ENCODE measurements at regions not wholly inside any gene's neighbourhood (a gene's known extent, or its start where the extent isn't known, plus 50 kb on each side); places are given as distances from the start of the nearest gene placed in this dataset.

DNA sequence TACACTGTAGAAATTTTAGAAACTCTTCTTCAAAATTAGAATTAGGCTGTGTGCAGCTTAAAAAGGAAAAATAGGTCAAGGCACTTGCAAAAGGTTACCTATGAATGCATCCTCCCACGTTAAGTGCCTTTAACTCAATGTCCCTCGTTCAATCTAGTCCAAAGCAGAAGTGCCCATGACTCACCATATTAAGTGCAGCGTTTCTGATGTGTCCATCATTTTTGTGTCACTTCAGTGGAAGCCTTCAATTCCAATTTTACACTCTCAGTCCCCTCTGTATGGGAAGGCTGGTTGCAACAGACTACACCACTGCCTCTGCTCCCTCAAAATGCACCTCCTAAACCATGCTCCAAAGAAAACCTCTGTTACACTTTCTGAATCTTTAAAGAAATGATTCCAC is 53.4 kb downstream of the FOXB1 start:
- no peak for FAIRE-seq

DNA sequence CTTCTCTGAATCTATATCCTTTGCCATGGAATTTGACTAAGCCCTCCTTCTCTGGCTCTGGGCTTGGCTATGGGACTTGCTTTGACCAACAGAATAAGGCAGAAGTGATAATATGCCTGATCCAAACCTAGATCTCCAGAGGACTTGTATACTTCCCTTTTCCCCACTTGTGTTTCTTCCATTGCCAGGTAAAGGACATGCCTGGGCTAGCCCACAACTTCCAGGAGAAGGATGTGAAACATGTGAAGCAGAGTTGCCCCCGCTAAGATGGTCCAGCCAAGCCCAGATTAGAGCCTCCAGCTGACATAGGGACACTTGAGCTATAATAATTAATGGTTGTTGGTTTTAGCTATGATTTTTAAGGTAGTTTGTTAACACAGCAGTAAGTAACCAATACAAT is 55.1 kb downstream of the FOXB1 start:
- DNase-seq (ENCODE audit: low spot score in 2 of 2) = no peak
- FAIRE-seq = no peak

More for the DNA sequence above, 53.4 kb downstream of the FOXB1 start:
- DNase-seq (ENCODE audit: low spot score in 2 of 2) = no peak

DNA sequence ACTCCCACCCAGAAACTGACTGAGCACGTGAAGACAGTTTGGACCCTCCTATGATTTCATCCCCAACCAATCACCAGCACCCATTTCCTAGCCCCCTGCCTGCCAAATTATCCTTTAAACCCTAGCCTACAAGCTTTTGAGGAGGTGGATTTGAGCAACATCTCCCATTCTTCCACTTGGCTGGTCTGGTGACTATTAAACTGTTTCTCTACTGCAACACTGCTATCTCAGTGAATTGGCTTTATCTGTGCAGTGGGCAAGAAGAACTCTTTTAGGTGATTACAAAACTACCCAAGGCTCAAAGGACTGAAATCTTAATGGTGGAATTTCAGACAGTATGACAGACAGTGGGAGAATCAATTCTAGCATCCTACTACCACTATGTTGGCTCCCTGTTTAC is 57.6 kb downstream of the FOXB1 start:
- no peak for DNase-seq (ENCODE audit: low spot score in 2 of 2)
- no peak for FAIRE-seq

DNA sequence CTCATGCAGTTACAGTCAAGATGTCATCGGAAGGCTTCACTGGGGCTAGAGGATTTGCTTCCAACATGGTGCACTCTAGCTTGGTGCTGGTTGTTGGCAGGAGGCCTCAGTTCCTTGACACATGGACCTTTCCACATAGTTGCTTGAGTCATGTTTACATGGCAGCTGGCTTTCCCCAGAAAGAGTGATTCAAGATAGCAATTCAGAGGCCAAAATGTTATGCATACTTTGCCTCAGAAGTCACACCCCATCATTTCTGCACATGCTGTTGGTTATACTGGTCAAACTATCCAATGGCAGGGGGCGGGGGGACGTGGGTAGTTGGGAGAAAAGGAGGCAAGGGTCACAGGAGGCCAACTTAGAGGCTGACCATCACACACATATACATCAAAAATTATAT is 58.7 kb downstream of the FOXB1 start:
- FAIRE-seq (no peak), DNase-seq (ENCODE audit: low spot score in 2 of 2) (no peak)

DNA sequence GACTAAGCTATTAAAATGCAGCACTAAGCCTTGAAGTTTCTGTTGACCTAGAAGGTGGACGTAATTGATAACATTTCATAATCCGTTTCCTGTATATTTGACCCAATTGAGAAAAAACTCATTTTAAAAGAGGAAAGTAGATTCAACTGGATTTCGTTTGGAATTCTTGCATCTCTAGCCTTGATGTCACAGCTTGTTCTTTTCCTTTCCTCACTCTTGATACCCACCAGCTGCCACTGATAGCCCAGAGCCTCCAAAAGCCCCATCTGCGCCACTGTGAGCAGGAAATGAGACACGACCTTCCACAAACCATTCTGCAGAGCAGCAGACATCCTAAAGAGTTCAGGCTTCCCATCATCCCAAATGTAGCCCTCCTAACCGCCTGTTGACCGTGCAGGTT is 61.8 kb downstream of the FOXB1 start:
- DNase-seq (ENCODE audit: low spot score in 2 of 2) = no peak

DNA sequence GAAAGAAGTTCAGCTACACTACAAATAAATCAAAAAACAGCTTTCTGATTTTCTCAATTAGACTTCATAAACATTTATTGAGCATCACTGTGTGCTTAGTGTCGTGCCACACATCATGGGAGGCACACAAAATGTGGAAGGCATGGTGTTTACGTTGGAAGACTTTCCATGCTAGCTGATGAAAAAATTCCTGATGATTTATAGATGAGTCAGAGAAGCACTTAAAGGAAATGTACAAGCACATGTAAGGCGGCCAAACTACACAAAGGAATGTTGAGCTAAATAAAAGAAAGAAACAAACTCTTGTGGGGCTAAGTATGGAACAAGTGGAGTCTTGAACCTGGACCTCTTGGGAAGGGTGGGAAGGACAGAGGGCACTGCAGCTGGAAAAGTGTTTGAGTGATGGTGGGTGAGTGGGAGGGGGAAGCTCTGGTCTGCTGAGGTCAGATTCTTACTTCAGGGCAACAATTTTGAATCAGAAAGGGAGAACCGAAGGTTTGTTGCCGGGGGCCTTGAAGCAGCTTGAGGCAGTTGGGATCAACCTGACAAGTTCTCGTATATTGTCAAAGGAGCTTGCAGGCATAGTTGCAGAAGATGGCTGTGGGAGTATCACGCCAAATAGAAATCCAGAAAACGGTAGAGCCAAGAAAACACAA is 66.9 kb downstream of the FOXB1 start:
- FAIRE-seq (no peak), DNase-seq (ENCODE audit: low spot score in 2 of 2) (no peak)

More for the DNA sequence above, 61.8 kb downstream of the FOXB1 start:
- no peak for FAIRE-seq

DNA sequence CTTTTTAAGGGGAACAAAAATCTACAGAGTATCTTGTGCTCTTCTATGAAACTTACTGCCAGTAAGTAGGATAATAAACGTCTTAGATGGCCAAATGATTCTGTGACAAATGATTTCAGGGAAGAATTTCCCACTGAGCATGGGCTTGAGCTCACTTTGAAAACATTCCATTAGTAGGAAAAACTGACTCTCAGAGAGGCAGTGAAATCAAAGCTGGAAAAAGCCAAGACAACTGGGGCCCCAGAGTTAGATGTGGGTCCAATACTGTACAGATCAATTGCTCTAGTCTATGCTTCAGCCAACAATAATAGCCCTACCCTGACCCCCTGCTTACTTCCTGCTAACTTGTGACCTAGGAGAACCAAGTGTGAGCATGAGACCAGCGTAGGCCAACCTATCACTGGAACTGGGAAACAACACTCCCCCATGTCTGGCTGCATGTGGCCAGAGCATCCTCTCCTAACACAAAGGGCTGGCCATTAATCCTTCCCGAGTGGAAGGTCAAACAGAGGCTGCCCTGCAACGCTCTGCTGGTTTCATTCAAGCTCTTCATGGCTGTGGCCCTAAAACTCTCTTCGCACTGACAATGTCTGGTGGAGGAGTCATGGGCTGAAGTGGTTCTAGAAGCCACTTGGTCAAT is 68.8 kb downstream of the FOXB1 start:
- no peak for DNase-seq (ENCODE audit: low spot score in 2 of 2)

DNA sequence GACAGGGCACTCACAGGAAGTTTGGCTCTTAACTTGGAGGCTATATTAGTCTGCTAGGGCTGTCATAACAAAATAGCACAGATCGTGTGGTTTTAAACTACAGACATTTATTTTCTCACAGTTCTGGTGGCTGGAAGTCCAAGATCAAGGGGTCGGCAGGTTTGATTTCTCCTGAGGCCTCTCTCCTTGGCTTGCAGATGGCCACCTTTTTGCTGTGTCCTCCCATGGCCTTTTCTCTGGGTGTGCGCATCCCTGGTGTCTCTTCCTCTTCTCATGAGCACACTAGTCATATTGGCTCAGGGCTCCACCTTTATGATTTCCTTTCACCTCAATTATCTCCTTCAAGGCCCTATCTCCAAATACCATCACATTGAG is 69.3 kb downstream of the FOXB1 start:
- no peak for DNase-seq (ENCODE audit: low spot score in 2 of 2)
- no peak for FAIRE-seq

More for the DNA sequence above, 68.8 kb downstream of the FOXB1 start:
- no peak for FAIRE-seq

DNA sequence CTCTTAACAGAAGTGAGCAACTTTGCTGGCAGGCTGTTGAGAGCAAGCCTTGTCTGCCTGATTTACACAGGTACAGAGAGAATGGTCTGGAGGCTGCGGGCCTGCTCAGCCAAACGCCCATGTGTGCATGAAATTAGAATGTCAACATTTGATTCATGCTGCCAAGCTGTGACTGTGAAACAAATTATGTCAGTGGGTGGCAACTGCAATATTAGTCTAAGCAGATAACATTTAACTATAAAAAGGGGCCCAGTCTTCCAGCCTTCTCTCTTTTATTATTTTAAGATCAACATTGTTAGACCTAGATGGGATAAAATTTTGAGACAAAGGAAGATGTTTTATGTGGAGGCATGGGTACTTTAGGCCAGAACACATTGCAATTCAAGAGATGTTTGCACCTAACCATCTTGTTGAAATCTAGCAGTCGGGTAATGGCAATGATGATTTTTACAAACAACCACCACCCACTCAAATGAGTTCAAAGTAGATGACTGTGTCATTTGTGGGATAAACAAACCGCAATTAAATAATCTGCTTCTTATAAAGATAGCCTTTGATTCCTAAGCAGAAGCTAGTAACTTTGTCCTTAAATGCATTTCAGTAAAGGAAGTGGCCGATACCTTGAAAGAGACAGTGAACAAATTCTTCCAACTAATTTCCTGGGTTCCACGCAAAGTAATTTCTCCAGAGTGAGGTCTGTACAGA is 70.2 kb downstream of the FOXB1 start:
- FAIRE-seq = no peak
- DNase-seq (ENCODE audit: low spot score in 2 of 2) = no peak

DNA sequence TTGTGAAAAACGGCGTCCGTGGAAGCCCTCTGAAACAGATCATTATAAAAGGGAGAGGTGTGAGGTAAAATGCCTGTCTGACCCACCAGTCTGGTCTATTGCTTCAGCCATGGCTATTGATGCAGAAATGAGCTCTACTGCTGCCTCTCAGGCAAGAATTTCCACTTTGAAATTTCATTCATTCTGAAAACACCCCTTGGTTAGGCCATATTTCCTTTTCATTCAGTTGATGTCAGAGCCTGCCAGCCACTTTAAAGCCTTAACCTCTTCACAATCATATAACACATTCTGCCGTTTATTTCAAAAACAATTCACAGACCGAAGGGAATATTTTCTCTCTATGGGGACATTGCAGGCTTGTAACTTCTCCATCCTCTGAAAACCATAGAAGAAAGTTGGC is 71.9 kb downstream of the FOXB1 start:
- FAIRE-seq (no peak), DNase-seq (ENCODE audit: low spot score in 2 of 2) (no peak)

DNA sequence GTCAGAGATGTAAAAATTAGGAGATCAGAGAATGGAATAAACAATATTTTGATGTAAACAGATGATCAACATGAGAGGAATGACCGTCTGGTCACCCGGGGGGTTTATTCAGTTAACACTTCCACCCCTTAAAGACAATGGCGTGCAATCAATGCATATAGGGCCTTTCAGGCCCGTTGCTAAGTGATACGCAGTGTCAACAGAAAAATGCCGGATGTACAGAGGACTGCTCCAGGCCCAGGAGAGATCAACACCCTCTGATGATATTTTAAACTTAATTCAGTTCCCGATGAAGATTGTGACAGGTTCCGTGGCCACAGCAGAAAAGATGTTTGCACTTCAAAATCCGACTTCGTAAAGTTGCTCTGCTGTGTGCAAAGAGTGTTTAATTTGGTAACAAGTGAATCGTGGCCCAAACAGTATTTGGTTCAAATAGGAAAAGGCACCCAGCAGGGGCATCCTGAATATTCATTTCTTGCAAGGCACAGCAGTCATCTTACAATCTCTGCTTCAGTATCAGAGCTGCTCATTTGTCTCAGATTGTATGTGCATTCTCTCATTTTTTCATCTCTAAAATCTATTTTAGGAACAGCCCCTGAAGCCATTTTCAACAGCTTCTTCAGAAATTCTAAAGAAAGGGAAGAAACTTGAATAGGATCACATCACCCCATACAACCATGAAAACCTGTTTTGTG is 72.6 kb downstream of the FOXB1 start:
- DNase-seq (ENCODE audit: low spot score in 2 of 2) = no peak

DNA sequence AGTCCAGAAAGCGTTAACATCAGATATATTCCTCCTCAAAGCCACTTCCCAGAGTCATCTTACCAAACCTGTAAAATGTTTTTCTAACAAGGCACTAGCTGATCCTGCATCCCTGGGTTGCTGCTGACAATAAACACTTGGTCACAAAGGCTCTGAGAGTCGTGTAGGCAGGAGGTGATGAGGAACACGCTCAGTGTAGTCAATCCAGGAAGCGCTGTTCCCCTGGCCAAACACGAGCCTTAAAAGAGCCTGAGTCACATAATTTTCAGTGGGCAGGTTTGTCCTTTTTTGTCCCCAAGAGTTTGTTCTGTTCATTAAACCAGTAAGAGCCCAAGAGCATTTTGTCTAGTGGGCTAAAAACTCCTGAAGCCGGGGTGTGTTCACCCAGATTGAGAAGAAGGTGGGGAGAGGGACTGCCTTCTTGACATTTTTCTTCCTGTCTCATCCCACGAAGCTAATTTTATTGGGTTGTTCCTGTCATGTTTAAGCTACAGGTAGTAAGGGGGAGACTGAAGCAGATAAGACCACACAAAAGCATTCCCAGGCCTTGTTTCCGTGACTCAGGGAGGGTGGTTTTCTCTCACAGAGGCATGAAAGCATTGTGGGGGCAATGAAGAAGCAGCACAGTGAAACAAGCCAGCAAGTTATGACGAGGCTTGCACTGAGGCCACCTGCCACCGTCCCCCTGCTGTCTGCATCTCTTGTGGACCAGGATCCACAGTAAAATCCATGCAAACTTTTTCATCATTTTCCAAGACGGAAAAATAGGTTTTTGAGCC is 73.7 kb downstream of the FOXB1 start:
- DNase-seq (ENCODE audit: low spot score in 2 of 2) = no peak
- no peak for FAIRE-seq

More for the DNA sequence above, 72.6 kb downstream of the FOXB1 start:
- no peak for FAIRE-seq

DNA sequence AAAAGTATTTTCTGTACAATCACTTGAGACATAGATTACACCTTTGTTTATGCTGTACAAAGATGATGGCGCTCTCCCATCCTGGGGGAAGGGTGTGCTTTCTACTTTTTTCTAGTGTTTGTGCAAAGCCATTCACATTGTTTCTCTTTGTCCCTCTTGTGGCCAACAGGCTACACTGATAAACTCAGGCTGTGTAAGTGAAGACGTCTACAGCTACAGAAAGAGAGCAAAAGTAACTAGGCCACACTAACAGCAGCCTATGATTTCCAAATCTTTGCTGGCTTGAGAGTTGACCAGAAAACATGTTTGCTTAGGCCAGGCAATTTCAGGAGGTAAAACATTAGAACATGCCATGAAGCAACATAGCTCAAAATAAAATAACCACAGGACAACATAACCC is 75.1 kb downstream of the FOXB1 start:
- no peak for DNase-seq (ENCODE audit: low spot score in 2 of 2)

DNA sequence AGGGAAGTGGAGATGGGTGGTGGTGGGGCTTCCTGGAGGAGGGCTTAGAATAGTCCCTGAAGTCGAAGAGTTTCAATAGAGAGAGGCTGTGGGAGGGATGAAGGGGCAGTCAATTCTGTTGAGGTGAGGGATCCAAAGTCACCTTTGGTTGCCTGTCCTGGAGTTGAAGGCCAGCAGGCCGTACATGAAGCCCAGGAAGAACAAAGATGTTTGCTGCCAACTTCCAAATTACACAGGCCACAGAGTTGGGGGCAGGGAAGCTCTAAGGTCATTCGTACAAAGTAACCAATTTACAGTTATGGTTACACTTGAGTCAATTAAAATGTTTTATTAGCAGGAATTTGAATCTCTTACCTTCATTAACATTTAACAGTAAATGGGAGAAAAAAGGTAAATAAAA is 77.9 kb downstream of the FOXB1 start:
- FAIRE-seq (no peak), DNase-seq (ENCODE audit: low spot score in 2 of 2) (no peak)

More for the DNA sequence above, 75.1 kb downstream of the FOXB1 start:
- no peak for FAIRE-seq

DNA sequence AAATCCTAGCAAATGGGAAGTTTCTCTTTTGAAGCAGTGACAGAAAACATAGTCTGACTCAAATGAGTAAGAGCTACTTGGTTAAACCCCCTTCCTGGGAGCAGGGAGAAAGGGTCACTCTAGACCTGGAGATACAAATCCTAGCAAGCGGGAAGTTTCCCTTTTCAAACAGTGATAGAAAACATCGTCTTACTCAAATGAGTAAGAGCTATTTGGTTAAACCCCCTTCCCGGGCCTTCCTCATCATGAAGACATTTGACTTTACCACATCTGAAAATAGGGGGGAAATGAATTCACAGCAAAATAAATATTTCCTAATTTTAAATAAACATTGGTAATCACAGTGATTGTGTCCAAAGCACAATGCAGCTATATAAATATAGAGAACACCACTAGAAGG is 79.2 kb downstream of the FOXB1 start:
- no peak for FAIRE-seq
- no peak for DNase-seq (ENCODE audit: low spot score in 2 of 2)

DNA sequence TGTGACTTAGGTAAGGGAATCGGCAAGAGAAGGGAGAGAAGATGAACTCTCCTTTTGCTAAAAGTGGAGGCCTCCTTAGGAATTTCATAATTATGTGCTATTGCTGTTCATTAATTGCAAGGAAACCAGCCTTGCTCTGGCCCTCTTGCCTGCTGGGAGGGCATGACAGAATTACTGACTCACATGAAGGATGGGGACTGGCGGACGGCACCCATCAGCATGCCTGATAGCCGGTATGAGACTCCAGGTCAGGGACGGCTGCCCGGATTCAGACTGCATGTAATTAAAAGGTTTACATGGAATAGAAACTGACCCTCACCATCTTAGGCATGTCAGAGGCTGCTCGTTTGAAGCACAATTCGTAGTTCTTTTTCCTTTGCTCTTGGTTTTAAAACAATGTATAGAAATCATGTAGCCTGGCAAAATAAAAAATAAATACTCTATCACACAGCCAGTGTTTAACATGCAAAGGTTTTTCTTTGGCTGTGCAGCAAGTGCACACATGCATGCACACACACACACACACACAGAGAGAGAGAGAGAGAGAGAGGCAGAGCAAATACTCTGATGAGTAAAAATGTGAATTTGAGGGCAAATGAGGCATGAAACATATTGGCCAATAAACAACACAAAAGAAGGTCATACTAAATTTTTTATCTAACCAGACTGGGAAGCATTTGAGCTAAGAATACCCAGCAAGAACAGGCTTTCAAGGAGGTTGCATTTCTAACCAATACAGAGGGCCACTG is 82.7 kb downstream of the FOXB1 start:
- DNase-seq (ENCODE audit: low spot score in 2 of 2) = no peak
- FAIRE-seq = no peak

DNA sequence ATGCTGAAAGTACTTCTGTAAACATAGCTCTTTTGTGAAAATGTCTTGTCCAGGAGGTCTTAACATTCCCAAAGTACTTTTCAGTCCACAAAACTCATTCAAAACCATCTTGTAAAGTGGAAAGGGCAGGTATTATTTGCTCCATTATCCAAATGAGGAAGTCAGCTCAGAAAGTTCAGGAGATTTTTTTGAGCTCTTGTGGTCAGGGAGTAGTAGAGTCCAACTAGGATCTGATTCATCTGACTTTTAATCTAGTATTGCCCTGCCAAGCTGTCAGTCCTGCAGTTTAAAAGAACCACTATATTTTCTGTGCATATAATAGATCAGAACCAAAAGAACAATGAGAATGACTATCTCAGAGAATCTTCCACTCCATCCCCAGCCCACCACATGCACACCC is 83.5 kb downstream of the FOXB1 start:
- no peak for DNase-seq (ENCODE audit: low spot score in 2 of 2)
- no peak for FAIRE-seq

DNA sequence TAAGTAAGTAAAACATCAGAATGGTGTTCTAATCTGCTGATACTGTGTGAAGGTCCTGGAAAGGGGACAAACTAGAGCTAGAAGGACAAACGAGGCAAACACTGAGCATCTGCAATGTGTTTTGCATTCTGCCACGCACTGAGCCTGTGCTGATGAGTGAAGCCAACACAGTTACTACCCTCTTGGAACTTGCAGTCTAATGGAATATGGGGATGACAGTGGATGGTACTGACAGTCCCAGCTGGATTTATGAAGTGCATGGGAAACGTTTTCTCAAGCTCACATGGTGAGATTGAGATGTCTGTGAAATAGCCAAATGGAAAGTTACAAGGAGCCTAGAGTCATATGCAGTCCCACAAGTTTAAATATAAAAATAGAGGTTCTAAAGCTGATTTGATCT is 86.6 kb downstream of the FOXB1 start:
- FAIRE-seq (no peak), DNase-seq (ENCODE audit: low spot score in 2 of 2) (no peak)

DNA sequence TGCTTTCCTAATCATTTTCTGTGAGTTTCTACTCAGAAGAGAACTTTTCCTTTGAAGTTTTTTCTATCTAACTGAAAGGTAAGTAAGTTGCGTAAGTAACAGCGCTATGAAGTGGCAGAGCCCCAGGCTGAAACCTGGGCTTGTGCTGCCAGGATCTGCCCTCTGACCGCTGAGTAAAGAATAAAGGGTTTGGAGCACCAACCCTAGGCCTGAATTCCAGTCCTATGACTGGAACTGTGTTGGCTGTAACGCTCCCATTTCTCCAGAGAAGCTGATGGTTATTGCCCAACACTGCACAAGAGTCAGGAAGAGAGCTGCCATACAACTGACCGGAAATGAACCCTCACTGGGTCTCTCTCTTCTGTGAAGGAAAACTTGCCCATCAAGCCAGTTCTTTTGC is 87.0 kb downstream of the FOXB1 start:
- no peak for FAIRE-seq
- DNase-seq (ENCODE audit: low spot score in 2 of 2) = no peak

DNA sequence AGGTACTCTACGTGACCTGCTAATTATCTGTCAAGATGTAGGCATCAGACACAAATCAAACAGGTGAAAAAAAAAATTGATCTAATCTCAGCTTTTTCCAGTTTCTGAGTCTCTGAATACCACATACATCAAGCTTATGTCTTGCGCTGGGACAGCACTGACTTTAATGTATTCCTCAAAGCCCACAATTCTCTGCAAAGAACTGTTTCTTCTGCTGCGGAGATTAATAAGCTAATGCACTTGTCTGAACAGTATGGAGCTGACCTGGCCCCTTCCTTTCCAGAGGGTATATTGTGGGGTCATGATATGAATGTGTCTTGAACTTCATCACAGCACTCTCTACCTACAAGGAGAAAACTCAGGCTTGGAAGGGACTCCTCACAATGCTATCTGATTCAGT is 87.8 kb downstream of the FOXB1 start:
- DNase-seq (ENCODE audit: low spot score in 2 of 2) (no peak), FAIRE-seq (no peak)
